Right kidney (tissue), 1 donor: ENCODE measurements at regions not wholly inside any gene's neighbourhood (a gene's known extent, or its start where the extent isn't known, plus 50 kb on each side); places are given as distances from the start of the nearest gene placed in this dataset.

ENCODE experiments used
- DNase-seq: peaks from one replicate; pipeline ENCODE4 v3.0.0-alpha.2; 2016

GRCh38 chrX:26347171-26347570 is 131.2 kb downstream of the MAGEB5 start:
- DNase-seq = no peak

- no peak for DNase-seq
Observed at GRCh38 chrX:26334232-26334631, 118.3 kb downstream of the MAGEB5 start.

GRCh38 chrX:26328608-26329319 is 112.8 kb downstream of the MAGEB5 start:
- DNase-seq = no peak

GRCh38 chrX:26309262-26309661 is 93.3 kb downstream of the MAGEB5 start:
- no peak for DNase-seq

GRCh38 chrX:26295425-26295824 is 79.5 kb downstream of the MAGEB5 start:
- no peak for DNase-seq

- DNase-seq = no peak
Observed at GRCh38 chrX:26286836-26287235, 70.9 kb downstream of the MAGEB5 start.
